HEK293T (cell line): ENCODE measurements at regions not wholly inside any gene's neighbourhood (a gene's known extent, or its start where the extent isn't known, plus 50 kb on each side); places are given as distances from the start of the nearest gene placed in this dataset.

Experiments used
- CTCF ChIA-PET: fragments of 350-600 bp; formaldehyde crosslinking; extraction: SDS; loops from one replicate; lab custom pipeline; 2021; ENCODE audit warnings: antibody characterized with exemption, inconsistent platforms; lab: Yijun Ruan, JAX
- POLR2A ChIA-PET: fragments of 350-600 bp; formaldehyde crosslinking; extraction: SDS; loops from one replicate; lab custom pipeline; 2020; ENCODE audit warnings: antibody characterized with exemption, inconsistent platforms; lab: Yijun Ruan, JAX
- DNase-seq: peaks from one replicate; pipeline ENCODE4 v3.0.0; 2012; ENCODE audit warnings: mixed read lengths; ENCODE audit errors: extremely low spot score
- ARNT ChIP-seq: fragments of 450-650 bp; IDR thresholded peaks from 2 replicates; pipeline ENCODE4 v1.6.1; 2017; ENCODE audit warnings: mild to moderate bottlenecking
- BHLHE40 ChIP-seq: fragments of 450-650 bp; IDR thresholded peaks from 2 replicates; pipeline ENCODE4 v1.6.1; 2016; ENCODE audit warnings: mild to moderate bottlenecking, moderate library complexity, borderline replicate concordance
- CTBP1 ChIP-seq: fragments of 450-650 bp; IDR thresholded peaks from 2 replicates; pipeline ENCODE4 v1.6.1; 2016; ENCODE audit warnings: borderline replicate concordance
- ELF4 ChIP-seq: fragments of 450-650 bp; IDR thresholded peaks from 2 replicates; pipeline ENCODE4 v1.6.1; 2017; ENCODE audit warnings: antibody characterized with exemption
- FOXA1 ChIP-seq: fragments of 450-650 bp; IDR thresholded peaks from 2 replicates; pipeline ENCODE4 v1.6.1; 2016; ENCODE audit warnings: mild to moderate bottlenecking
- FOXK2 ChIP-seq: fragments of 450-650 bp; IDR thresholded peaks from 2 replicates; pipeline ENCODE4 v1.6.1; 2016; ENCODE audit warnings: mild to moderate bottlenecking
- FOXM1 ChIP-seq: fragments of 450-650 bp; IDR thresholded peaks from 2 replicates; pipeline ENCODE4 v1.6.1; 2017; ENCODE audit warnings: mild to moderate bottlenecking, borderline replicate concordance
- HDGF ChIP-seq: fragments of 450-650 bp; IDR thresholded peaks from 2 replicates; pipeline ENCODE4 v1.6.1; 2017; ENCODE audit warnings: antibody characterized with exemption, borderline replicate concordance
- L3MBTL2 ChIP-seq: fragments of 450-650 bp; conservative IDR thresholded peaks from 2 replicates; pipeline ENCODE4 v1.6.1; 2016; ENCODE audit warnings: mild to moderate bottlenecking
- LEF1 ChIP-seq: fragments of 450-650 bp; IDR thresholded peaks from 2 replicates; pipeline ENCODE4 v1.6.1; 2017; ENCODE audit warnings: mild to moderate bottlenecking, borderline replicate concordance
- NFRKB ChIP-seq: fragments of 450-650 bp; IDR thresholded peaks from 2 replicates; pipeline ENCODE4 v1.6.1; 2016; ENCODE audit warnings: mild to moderate bottlenecking, moderate library complexity
- PKNOX1 ChIP-seq: fragments of 450-650 bp; IDR thresholded peaks from 2 replicates; pipeline ENCODE4 v1.6.1; 2016
- SP1 ChIP-seq: fragments of 450-650 bp; IDR thresholded peaks from 2 replicates; pipeline ENCODE4 v1.6.1; 2017
- SUZ12 ChIP-seq: fragments of 450-650 bp; IDR thresholded peaks from 2 replicates; pipeline ENCODE4 v1.6.1; 2016; ENCODE audit warnings: mild to moderate bottlenecking
- TARDBP ChIP-seq: fragments of 450-650 bp; IDR thresholded peaks from 2 replicates; pipeline ENCODE4 v1.6.1; 2016
- ZNF384 ChIP-seq: fragments of 450-650 bp; IDR thresholded peaks from 2 replicates; pipeline ENCODE4 v1.6.1; 2016

GRCh38 chr5:167233507-167234220 is 1057.8 kb upstream of the WWC1 start:
- DNase-seq: no peak
- TF ChIP-seq CTBP1 (no peak), BHLHE40 (no peak), L3MBTL2 (no peak), NFRKB (no peak), ZNF384 (no peak), ELF4 (no peak), HDGF (no peak), PKNOX1 (no peak), SUZ12 (no peak), TARDBP (no peak), LEF1 (no peak), SP1 (no peak), ARNT (no peak), FOXA1 (no peak), FOXK2 (no peak), FOXM1 (no peak)
- ChIA-PET CTCF (no interaction called here), POLR2A (no interaction called here)

GRCh38 chr5:167241436-167242067 is 1049.9 kb upstream of the WWC1 start:
- DNase-seq: no peak
- ChIA-PET CTCF (no interaction called here), POLR2A (no interaction called here)
- TF ChIP-seq FOXM1: no peak
- no peak for TF ChIP-seq PKNOX1
- no peak for TF ChIP-seq ELF4
- TF ChIP-seq ARNT: no peak
- TF ChIP-seq FOXK2: no peak
- no peak for TF ChIP-seq HDGF
- TF ChIP-seq L3MBTL2: no peak
- no peak for TF ChIP-seq SUZ12
- no peak for TF ChIP-seq CTBP1
- no peak for TF ChIP-seq LEF1
- TF ChIP-seq ZNF384: no peak
- no peak for TF ChIP-seq FOXA1
- no peak for TF ChIP-seq SP1
- no peak for TF ChIP-seq TARDBP
- no peak for TF ChIP-seq BHLHE40
- no peak for TF ChIP-seq NFRKB

- no peak for TF ChIP-seq L3MBTL2
- no peak for TF ChIP-seq NFRKB
- TF ChIP-seq ELF4: no peak
- no peak for TF ChIP-seq ARNT
- no peak for TF ChIP-seq SUZ12
- no peak for TF ChIP-seq SP1
- no peak for TF ChIP-seq ZNF384
- no peak for TF ChIP-seq PKNOX1
- ChIA-PET POLR2A (no interaction called here), CTCF (no interaction called here)
- no peak for DNase-seq
These were observed 1048.7 kb upstream of the WWC1 start for GRCh38 chr5:167242701-167243100.

- TF ChIP-seq L3MBTL2: no peak
- TF ChIP-seq SP1: no peak
- no peak for TF ChIP-seq BHLHE40
- no peak for TF ChIP-seq ZNF384
- no peak for TF ChIP-seq ELF4
- no peak for TF ChIP-seq FOXA1
- no peak for TF ChIP-seq ARNT
- no peak for TF ChIP-seq FOXK2
- TF ChIP-seq NFRKB: no peak
- no peak for TF ChIP-seq HDGF
- no peak for DNase-seq
- ChIA-PET CTCF (no interaction called here), POLR2A (no interaction called here)
These were observed 1048.0 kb upstream of the WWC1 start for GRCh38 chr5:167243463-167243862.

GRCh38 chr5:167244583-167244982 is 1046.9 kb upstream of the WWC1 start:
- DNase-seq: no peak
- TF ChIP-seq FOXA1: no peak
- no peak for TF ChIP-seq L3MBTL2
- TF ChIP-seq ARNT: no peak
- no peak for TF ChIP-seq FOXM1
- TF ChIP-seq LEF1: no peak
- TF ChIP-seq HDGF: no peak
- no peak for TF ChIP-seq SUZ12
- TF ChIP-seq CTBP1: no peak
- TF ChIP-seq BHLHE40: no peak
- TF ChIP-seq ELF4: no peak
- TF ChIP-seq ZNF384: no peak
- no peak for TF ChIP-seq PKNOX1
- TF ChIP-seq TARDBP: no peak
- no peak for TF ChIP-seq SP1
- TF ChIP-seq FOXK2: no peak
- TF ChIP-seq NFRKB: no peak
- ChIA-PET CTCF (no interaction called here), POLR2A (no interaction called here)
